MCF 10A (cell line): ENCODE measurements at regions not wholly inside any gene's neighbourhood (a gene's known extent, or its start where the extent isn't known, plus 50 kb on each side); places are given as distances from the start of the nearest gene placed in this dataset.

Experiments used
- BruUV-seq: library from RNA; stranded (reverse); fragments of 400-500 nt; replicated peaks from 2 replicates; lab custom pipeline; 2021; lab: Mats Ljungman, UMichigan
- CTCF ChIA-PET: fragments of 300-600 bp; sonication (Branson Sonifier 250); formaldehyde crosslinking; extraction: SDS; loops from one replicate; lab custom pipeline; 2021; ENCODE audit warnings: antibody characterized with exemption, inconsistent platforms; lab: Yijun Ruan, JAX
- POLR2A ChIA-PET: fragments of 300-600, 350-650 bp; sonication (Branson Sonifier 250); formaldehyde crosslinking; extraction: SDS; loops from one replicate; lab custom pipeline; 2020; ENCODE audit warnings: antibody characterized with exemption, inconsistent platforms; lab: Yijun Ruan, JAX
- DNase-seq: peaks from one replicate; pipeline ENCODE4 v3.0.0-alpha.2; 2018; ENCODE audit not compliant: unreplicated experiment
- H3K27ac Mint-ChIP-seq: one replicate; pipeline ENCODE4 v1.8.0; 2022; ENCODE audit warnings: mild to moderate bottlenecking, low read depth, mixed read lengths; ENCODE audit not compliant: unreplicated experiment
- H3K27me3 Mint-ChIP-seq: one replicate; pipeline ENCODE4 v1.8.0; 2022; ENCODE audit warnings: mixed read lengths; ENCODE audit not compliant: insufficient read depth, unreplicated experiment
- H3K36me3 Mint-ChIP-seq: one replicate; pipeline ENCODE4 v1.8.0; 2022; ENCODE audit warnings: mild to moderate bottlenecking, moderate library complexity, mixed read lengths; ENCODE audit not compliant: insufficient read depth, unreplicated experiment
- H3K4me1 Mint-ChIP-seq: one replicate; pipeline ENCODE4 v1.8.0; 2022; ENCODE audit warnings: mixed read lengths; ENCODE audit not compliant: insufficient read depth, unreplicated experiment
- H3K4me3 Mint-ChIP-seq: one replicate; pipeline ENCODE4 v1.8.0; 2022; ENCODE audit warnings: mild to moderate bottlenecking, moderate library complexity, mixed read lengths; ENCODE audit not compliant: unreplicated experiment
- H3K9me3 Mint-ChIP-seq: one replicate; pipeline ENCODE4 v1.8.0; 2022; ENCODE audit warnings: mixed read lengths; ENCODE audit not compliant: unreplicated experiment
- intact Hi-C: fragments of 100-400 bp; cut with micrococcal nuclease; formaldehyde crosslinking; loops from 2 replicates; pipeline ENCODE4 v1.14.1; 2022
- TF ChIP-seq, protein P1 (sequence below): fragments of 200-600 bp; IDR thresholded peaks from one replicate; pipeline ENCODE4 v1.8.0; 2022; ENCODE audit warnings: antibody characterized with exemption, mild to moderate bottlenecking; ENCODE audit not compliant: unreplicated experiment

DNA sequence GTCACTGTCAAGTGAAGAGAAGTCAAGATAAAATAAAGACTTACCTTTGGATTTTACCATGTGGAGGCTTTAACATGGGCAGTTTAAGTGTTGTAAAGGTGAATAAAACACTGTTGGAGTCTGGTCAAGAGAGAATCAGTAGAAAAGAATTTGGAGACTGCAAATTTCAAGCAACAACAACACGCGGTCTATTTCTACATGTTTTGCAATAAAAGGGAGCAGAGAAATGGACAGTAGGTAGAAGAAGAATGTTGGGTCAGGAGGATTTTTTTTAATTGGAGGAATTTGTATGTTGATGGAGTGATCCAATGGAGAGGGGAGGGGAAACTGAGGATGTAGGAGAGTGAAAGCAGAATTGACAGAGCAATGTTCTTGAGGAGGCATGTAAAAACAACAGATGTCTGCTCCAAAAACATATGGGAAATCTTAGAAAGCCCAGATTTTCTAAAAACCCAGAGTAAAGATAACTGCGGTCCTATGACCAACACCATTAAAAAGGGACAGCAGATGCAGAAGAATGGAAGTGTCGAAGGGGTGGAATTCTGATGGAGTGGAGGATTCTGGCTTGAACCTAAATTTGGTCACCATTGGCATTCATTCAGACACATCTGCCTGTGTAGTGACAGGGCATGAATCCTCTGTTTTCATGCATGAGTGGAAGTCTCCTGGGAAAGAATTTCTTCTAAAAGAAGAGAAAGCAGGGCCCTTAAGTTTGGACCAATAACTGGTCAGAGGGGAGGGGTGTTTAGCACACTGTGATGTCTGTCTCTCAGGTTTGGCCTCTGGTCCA is 68.0 kb upstream of the OSBPL8 start:
- ChIA-PET POLR2A (no interaction called here), CTCF (interaction anchor here (0.8 to 1.5 kb wide), 4 partner anchors 16 to 385 kb away, joined by 3 read pairs; no protein-coding TSS in a partner anchor)
- intact Hi-C loops: no loop called here
- Mint-ChIP-seq H3K27ac (no peak overlapping the region), H3K9me3 (no peaks in the 10 kb centered on the region), H3K27me3 (no peaks in the 10 kb centered on the region), H3K4me3 (no peak overlapping the region), H3K4me1 (no peaks in the 10 kb centered on the region), H3K36me3 (no peaks in the 10 kb centered on the region)
- TF ChIP-seq, protein P1, sequence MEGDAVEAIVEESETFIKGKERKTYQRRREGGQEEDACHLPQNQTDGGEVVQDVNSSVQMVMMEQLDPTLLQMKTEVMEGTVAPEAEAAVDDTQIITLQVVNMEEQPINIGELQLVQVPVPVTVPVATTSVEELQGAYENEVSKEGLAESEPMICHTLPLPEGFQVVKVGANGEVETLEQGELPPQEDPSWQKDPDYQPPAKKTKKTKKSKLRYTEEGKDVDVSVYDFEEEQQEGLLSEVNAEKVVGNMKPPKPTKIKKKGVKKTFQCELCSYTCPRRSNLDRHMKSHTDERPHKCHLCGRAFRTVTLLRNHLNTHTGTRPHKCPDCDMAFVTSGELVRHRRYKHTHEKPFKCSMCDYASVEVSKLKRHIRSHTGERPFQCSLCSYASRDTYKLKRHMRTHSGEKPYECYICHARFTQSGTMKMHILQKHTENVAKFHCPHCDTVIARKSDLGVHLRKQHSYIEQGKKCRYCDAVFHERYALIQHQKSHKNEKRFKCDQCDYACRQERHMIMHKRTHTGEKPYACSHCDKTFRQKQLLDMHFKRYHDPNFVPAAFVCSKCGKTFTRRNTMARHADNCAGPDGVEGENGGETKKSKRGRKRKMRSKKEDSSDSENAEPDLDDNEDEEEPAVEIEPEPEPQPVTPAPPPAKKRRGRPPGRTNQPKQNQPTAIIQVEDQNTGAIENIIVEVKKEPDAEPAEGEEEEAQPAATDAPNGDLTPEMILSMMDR: no peak
- BruUV-seq: no TSS peak
- no peak for DNase-seq

DNA sequence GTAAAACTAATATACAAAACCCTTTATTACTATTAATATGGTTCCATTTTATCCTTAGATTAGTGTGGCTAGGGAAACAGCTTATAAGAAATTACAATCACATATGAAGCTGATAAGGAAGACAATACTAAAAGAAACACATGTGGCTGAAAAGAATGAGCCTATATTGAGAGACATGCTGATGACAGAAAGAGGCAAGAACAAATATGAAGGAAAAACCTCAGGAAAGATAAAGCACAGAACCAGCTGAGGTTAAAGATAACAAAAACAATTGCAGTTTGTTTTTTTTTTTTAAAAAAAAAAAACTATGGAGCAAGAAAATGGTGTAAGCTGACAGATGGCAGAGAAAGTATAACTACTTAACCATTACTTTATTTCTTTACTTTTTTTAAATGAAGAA is 69.2 kb upstream of the OSBPL8 start:
- no peak overlapping the region for H3K27ac Mint-ChIP-seq
- H3K4me3 Mint-ChIP-seq: no peak overlapping the region
- DNase-seq: no peak
- no TSS peak for BruUV-seq
- POLR2A ChIA-PET: no interaction called here
- H3K9me3 Mint-ChIP-seq: no peaks in the 10 kb centered on the region
- TF ChIP-seq, protein P1: no peak
- intact Hi-C loops: no loop called here
- no peaks in the 10 kb centered on the region for H3K36me3 Mint-ChIP-seq
- H3K4me1 Mint-ChIP-seq: no peaks in the 10 kb centered on the region
- no peaks in the 10 kb centered on the region for H3K27me3 Mint-ChIP-seq
- CTCF ChIA-PET: interaction anchor here (0.6 to 2.6 kb wide), 7 partner anchors 8 to 384 kb away, joined by 3 to 12 read pairs (median 3); no protein-coding TSS in a partner anchor

DNA sequence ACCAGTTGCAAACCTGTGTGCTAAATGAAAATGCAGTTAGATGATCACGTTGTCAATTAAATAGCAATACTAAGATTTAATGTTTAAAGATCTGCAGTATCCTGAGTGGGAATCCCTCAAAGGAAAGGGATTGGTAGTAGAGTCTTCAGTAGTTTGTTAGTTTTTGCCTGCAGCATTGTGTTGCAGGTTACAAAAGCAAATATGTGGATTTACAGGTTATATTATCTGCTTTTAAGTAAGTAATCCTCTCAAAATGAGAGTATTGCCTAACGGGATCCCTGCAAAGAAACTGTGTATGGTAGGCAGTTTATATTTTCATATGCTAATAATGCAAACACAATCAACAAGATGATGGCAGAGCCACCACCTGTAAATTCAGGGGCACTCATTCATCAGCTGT is 72.2 kb upstream of the OSBPL8 start:
- Mint-ChIP-seq H3K27me3 (no peaks in the 10 kb centered on the region), H3K4me1 (peaks cover 10% of the 10 kb centered on the region), H3K9me3 (no peaks in the 10 kb centered on the region), H3K36me3 (no peaks in the 10 kb centered on the region), H3K27ac (no peak overlapping the region), H3K4me3 (no peak overlapping the region)
- BruUV-seq: no TSS peak
- ChIA-PET POLR2A (no interaction called here), CTCF (interaction anchor here (2.7 kb wide), 1 partner anchor 10 kb away, joined by 8 read pairs; no protein-coding TSS in a partner anchor)
- intact Hi-C loops: no loop called here
- no peak for DNase-seq
- TF ChIP-seq, protein P1: no peak

DNA sequence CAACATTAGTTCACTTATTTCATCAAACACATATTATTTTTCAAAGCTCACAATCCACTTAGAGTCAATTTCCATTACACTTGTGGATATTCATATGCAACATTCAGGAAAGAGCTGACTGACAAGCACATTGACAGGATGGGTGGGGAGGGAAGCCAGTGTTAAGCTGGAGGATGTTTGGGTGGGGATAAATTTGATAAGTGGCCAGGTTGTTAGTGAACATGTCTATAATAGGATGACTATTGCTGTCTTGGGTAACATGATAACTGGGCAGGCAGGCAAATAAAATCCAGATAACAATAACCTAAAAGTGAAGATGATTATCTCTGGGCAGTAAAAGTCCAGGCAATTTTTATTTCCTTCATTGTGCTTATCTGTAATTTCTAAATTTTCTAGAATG is 73.8 kb upstream of the OSBPL8 start:
- POLR2A ChIA-PET: no interaction called here
- no peak for DNase-seq

More for the DNA sequence above, 73.8 kb upstream of the OSBPL8 start:
- H3K4me1 Mint-ChIP-seq: peaks cover 15% of the 10 kb centered on the region
- BruUV-seq: no TSS peak
- no peaks in the 10 kb centered on the region for H3K27me3 Mint-ChIP-seq
- no peaks in the 10 kb centered on the region for H3K9me3 Mint-ChIP-seq
- H3K27ac Mint-ChIP-seq: no peak overlapping the region
- no peak overlapping the region for H3K4me3 Mint-ChIP-seq
- intact Hi-C loops: no loop called here
- CTCF ChIA-PET: interaction anchor here (2.7 kb wide), 1 partner anchor 12 kb away, joined by 8 read pairs; no protein-coding TSS in a partner anchor
- TF ChIP-seq, protein P1: no peak
- no peaks in the 10 kb centered on the region for H3K36me3 Mint-ChIP-seq
